ENCODE measurements at regions not wholly inside any gene's neighbourhood (a gene's known extent, or its start where the extent isn't known, plus 50 kb on each side); places are given as distances from the start of the nearest gene placed in this dataset.

- TF ChIP-seq, protein P1, sequence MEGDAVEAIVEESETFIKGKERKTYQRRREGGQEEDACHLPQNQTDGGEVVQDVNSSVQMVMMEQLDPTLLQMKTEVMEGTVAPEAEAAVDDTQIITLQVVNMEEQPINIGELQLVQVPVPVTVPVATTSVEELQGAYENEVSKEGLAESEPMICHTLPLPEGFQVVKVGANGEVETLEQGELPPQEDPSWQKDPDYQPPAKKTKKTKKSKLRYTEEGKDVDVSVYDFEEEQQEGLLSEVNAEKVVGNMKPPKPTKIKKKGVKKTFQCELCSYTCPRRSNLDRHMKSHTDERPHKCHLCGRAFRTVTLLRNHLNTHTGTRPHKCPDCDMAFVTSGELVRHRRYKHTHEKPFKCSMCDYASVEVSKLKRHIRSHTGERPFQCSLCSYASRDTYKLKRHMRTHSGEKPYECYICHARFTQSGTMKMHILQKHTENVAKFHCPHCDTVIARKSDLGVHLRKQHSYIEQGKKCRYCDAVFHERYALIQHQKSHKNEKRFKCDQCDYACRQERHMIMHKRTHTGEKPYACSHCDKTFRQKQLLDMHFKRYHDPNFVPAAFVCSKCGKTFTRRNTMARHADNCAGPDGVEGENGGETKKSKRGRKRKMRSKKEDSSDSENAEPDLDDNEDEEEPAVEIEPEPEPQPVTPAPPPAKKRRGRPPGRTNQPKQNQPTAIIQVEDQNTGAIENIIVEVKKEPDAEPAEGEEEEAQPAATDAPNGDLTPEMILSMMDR (IDR thresholded peaks at IDR 0.05; ENCODE audit: low read depth, low read length), result no peak
- Histone ChIP-seq H3K27me3 (ENCODE audit: control insufficient read depth, insufficient read depth, low read length) (no peaks in the 10 kb centered on the region), H3K4me3 (ENCODE audit: low read depth, low read length) (no peak overlapping the region), H3K27ac (ENCODE audit: low read depth, low read length) (no peak overlapping the region), H3K9me3 (ENCODE audit: control insufficient read depth, insufficient read depth, low read length) (peaks cover 46% of the 10 kb centered on the region)
- ChIA-PET CTCF (no interaction called here), POLR2A (no interaction called here)
- DNase-seq (ENCODE audit: low read depth, low spot score), result no peak
These were observed 391.0 kb upstream of the IRX2 start for GRCh38 chr5:3142261-3143027.

DNA sequence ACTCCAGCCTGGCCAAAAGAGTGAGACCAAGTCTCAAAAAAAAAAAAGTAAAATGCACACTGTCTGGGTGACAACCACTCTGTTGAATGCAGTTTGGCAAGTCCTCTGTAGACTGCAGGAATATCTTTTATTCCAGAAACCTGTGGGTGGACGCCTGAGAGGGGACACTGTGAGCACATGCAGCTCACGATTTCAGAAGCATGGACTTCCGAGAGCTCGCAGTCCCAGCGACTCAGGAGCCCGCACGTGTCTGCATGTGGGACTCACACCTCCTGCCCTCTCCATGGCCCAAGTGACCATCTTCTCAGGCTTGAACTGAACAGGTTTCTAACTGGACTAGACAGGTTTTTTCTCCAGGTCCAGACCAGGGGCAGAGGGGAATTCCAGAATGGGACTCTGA, 388.6 kb upstream of the IRX2 start:
- H3K27ac ChIP-seq (ENCODE audit: low read depth, low read length), result no peak overlapping the region
- DNase-seq (ENCODE audit: low read depth, low spot score), result no peak
- no peaks in the 10 kb centered on the region for H3K27me3 ChIP-seq (ENCODE audit: control insufficient read depth, insufficient read depth, low read length)
- peaks cover 51% of the 10 kb centered on the region for H3K9me3 ChIP-seq (ENCODE audit: control insufficient read depth, insufficient read depth, low read length)
- TF ChIP-seq, protein P1 (IDR thresholded peaks at IDR 0.05; ENCODE audit: low read depth, low read length), result no peak
- ChIA-PET CTCF (no interaction called here), POLR2A (no interaction called here)
- H3K4me3 ChIP-seq (ENCODE audit: low read depth, low read length), result no peak overlapping the region

DNA sequence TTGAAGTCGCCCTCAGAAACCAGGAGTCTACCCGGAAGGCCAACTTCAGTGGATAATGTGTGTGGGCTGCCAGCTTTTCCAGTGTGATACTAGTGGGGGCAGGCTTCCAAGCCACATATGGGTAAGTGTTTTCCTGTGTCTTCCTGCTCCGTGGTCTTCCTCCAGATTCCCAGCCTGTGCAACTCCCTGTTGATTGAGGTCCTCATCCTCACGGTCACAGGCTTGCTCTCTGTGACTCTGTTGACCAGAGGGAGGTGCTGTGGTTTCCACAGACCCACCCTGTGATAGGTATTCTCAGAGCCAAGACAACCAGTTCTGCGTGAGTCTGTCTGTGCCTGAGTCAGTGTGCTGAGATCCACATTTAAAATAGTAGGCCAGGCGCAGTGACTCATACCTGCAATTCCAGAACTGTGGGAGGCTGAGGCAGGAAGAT, 388.0 kb upstream of the IRX2 start:
- CTCF ChIA-PET, result no interaction called here
- DNase-seq (ENCODE audit: low read depth, low spot score), result no peak
- POLR2A ChIA-PET, result no interaction called here
- Histone ChIP-seq H3K4me3 (ENCODE audit: low read depth, low read length) (no peak overlapping the region), H3K27ac (ENCODE audit: low read depth, low read length) (no peak overlapping the region), H3K27me3 (ENCODE audit: control insufficient read depth, insufficient read depth, low read length) (no peaks in the 10 kb centered on the region), H3K9me3 (ENCODE audit: control insufficient read depth, insufficient read depth, low read length) (peaks cover 55% of the 10 kb centered on the region)
- TF ChIP-seq, protein P1 (IDR thresholded peaks at IDR 0.05; ENCODE audit: low read depth, low read length), result no peak

DNA sequence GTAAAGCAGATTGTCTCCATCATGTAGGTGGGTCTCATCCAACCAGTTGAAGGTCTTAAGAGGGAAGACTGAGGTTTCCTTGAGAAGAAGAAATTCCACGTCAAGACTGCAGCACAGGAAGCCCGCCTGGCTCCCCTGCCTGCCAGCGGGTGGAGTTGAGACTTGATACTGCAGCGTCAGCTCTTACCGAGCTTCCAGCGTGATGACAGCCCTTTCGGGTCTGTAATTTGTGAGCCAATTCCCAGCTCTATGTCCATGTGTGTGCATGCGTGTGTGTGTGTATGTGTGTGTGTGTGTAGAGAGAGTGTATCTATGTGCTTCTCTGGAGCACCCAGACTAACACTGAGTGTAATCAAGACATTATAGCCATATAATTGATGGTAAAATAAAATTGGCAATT, 379.7 kb upstream of the IRX2 start:
- DNase-seq (ENCODE audit: low read depth, low spot score), result no peak
- no peaks in the 10 kb centered on the region for H3K27me3 ChIP-seq (ENCODE audit: control insufficient read depth, insufficient read depth, low read length)
- ChIA-PET POLR2A (no interaction called here), CTCF (no interaction called here)
- no peak overlapping the region for H3K4me3 ChIP-seq (ENCODE audit: low read depth, low read length)
- TF ChIP-seq, protein P1 (IDR thresholded peaks at IDR 0.05; ENCODE audit: low read depth, low read length), result no peak
- peaks cover 65% of the 10 kb centered on the region for H3K9me3 ChIP-seq (ENCODE audit: control insufficient read depth, insufficient read depth, low read length)
- H3K27ac ChIP-seq (ENCODE audit: low read depth, low read length), result no peak overlapping the region

- TF ChIP-seq, protein P1 (IDR thresholded peaks at IDR 0.05; ENCODE audit: low read depth, low read length), result no peak
- Histone ChIP-seq H3K27ac (ENCODE audit: low read depth, low read length) (no peak overlapping the region), H3K27me3 (ENCODE audit: control insufficient read depth, insufficient read depth, low read length) (no peaks in the 10 kb centered on the region), H3K4me3 (ENCODE audit: low read depth, low read length) (no peak overlapping the region), H3K9me3 (ENCODE audit: control insufficient read depth, insufficient read depth, low read length) (peaks cover 62% of the 10 kb centered on the region)
- CTCF ChIA-PET, result no interaction called here
- no peak for DNase-seq (ENCODE audit: low read depth, low spot score)
- POLR2A ChIA-PET, result no interaction called here
These were observed 377.8 kb upstream of the IRX2 start for GRCh38 chr5:3129252-3129651.
